HG02840 (cell line): ENCODE measurements at regions not wholly inside any gene's neighbourhood (a gene's known extent, or its start where the extent isn't known, plus 50 kb on each side); places are given as distances from the start of the nearest gene placed in this dataset.
"Not testable (repeated sequence)": the region's sequence is repeated elsewhere in the genome, so short reads cannot be mapped to it uniquely, and the experiment has no call there.

ENCODE experiments used
- ATAC-seq: cut with Tn5 transposase; IDR thresholded peaks from one replicate; pipeline ENCODE4 v1.9.1; 2021; ENCODE audit warnings: mild to moderate bottlenecking, moderate library complexity, moderate number of reproducible peaks; ENCODE audit not compliant: unreplicated experiment, low FRiP score

GRCh38 chr6:101108286-101108685 lies 227.2 kb upstream of the ASCC3 start:
- ATAC-seq, result no peak

DNA sequence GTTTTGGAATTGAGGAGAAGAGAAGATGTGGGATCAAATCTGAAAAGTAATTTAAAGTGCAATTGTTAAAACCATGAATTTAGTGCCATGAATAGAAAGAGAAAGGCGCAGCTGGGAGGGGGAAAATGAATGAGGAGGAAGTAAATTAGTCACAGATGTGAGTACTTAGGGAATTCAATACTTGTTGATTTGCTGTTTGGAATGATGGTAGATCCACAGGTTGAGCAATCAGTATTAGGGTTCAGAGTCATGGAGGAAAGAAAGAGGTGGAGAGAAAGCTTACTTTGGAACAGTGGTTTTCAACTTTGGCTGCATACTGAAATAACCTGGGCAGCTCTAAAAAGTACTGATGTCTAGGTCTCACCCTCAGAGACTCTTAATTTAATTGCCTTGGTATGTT lies 229.7 kb upstream of the ASCC3 start:
- ATAC-seq, result no peak

DNA sequence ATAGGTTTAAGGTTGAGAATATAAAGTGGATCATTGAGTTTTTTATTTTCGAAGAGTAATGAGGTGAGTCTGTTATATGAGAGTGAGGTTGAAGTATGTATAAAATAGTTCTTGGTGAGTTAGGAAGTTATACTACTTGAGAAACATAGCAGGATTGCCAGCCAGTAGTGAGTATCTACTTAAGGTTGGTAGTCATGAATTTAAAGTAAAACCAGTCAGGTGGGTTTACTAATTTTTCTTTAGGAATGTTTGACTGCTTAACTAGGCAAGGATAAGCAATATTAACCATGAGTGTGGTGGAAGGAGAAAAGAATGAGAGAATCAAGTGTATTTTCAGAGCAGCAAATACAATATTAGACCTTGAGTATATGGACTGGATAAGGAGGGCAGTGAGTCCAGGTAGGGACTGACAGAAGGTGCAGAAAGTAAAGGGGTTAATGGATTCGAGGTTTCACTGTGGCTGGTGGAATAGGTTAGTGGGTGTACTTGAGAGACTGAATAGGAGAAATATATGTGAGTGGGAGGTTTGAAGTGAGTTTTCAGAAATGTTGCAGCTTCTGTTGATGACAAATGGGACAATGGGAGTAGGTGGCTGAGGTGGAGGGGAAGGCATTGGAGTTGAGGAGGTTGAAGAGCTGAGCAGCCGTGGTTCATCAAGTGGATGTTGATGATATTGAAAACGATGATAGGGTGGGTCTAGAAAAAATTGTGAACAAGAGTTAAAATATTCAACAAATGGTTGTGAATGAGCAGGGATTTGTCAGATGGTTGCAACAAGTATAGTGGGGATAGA lies 232.5 kb upstream of the ASCC3 start:
- ATAC-seq, result no peak

- no peak for ATAC-seq
Observed at GRCh38 chr6:101114703-101115102, 233.6 kb upstream of the ASCC3 start.

- no peak for ATAC-seq
Observed at GRCh38 chr6:101116337-101116736, 235.2 kb upstream of the ASCC3 start.

GRCh38 chr6:101117393-101118135 lies 236.4 kb upstream of the ASCC3 start:
- no peak for ATAC-seq

DNA sequence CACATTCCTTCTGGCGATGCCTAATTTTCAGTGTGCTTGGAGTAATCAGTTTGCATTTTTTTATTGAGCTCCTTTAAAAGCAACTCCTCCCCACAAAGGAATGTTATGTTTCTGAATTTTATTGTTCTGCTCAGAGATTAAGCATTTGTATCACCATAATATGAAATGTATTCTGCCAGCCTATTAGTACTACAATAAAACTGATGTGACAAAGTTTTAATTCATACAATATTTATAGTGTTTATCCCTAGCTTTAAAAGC lies 236.9 kb upstream of the ASCC3 start:
- ATAC-seq, result no peak

DNA sequence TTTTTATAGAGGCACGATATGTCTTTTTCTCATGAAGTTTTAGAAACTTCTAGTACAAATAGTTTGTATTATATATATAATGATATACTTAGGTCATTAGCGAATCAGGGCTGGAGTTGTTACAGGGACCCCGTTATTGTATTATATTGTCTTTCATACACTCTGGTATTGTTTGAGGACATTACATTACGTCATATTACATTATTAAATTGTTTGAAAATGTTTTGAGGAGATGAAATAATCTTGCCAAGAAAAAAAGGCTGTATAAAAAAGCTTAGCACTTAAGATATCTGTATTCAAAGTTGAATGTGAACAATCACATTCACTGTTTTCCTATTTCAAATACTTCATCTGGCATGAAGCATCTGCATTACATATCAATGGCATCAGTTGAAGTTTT lies 239.6 kb upstream of the ASCC3 start:
- no peak for ATAC-seq

DNA sequence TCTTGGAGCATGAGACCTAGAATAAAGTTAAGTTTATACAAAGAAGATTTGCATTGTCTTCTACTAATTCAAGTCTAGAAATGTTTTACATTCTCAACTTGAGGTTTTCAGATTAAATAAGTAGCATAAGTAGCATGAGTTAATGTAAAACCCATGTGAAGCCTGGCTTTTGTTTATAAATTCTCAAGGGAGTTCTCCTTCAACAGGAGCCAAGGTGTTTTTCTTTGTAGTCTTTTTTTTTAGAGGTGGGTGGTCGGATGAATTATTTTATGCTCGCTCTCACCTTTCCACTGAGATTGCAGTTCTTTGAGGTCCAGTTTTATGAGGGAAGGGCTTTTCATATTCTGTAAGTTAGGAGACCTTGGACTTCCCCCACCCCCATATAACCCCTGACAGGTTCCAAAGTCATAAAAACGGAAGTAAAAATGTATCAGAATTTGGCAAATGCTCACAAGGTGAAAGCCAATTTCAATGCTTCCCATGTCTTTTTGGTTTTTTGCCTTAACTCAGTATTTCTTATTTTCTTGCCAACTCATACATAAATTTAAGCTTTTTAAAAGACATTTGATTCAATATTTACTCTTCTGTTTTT lies 244.3 kb upstream of the ASCC3 start:
- ATAC-seq, result no peak

GRCh38 chr6:101126501-101126900 lies 245.4 kb upstream of the ASCC3 start:
- no peak for ATAC-seq

DNA sequence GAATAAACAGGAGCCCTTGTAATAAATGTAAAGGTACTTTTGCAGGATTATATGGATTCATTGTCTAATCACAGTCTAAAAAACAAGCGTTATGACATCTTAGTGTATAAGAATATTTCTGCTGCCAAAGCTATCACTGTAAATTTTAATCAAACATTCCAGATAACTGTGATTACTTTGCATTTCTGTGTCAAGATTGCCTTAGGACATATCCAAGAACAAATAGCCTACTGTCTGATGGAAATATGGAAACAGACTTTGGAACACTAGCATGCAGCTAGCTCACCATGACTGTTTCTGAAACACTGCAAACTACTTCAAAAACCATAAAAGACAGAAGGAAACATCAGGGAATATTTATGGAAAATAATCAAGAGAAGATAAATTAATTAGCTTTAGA lies 248.7 kb upstream of the ASCC3 start:
- ATAC-seq, result no peak

GRCh38 chr6:101146389-101146788 lies 247.1 kb upstream of the GRIK2 start:
- no peak for ATAC-seq

DNA sequence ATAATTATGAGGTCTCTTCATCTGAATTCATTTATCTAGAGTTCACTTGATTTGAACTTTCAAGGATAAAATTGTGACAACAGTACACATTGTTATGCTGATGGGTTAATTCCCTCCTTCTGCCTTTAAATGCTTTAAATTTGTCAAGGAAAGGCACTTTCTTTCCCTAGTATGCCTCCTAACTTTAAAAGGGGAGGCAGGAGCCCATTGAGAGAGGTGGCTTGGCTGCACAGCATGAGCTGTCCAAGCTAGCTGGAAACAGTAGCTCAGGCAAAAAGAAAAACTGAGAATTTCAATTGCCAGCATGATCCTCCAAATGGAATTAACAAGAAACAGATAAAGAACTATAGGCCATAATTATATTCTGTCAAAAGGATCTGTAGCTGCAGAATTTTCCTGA lies 243.3 kb upstream of the GRIK2 start:
- no peak for ATAC-seq

GRCh38 chr6:101157638-101158037 lies 235.9 kb upstream of the GRIK2 start:
- not testable (repeated sequence) for ATAC-seq

DNA sequence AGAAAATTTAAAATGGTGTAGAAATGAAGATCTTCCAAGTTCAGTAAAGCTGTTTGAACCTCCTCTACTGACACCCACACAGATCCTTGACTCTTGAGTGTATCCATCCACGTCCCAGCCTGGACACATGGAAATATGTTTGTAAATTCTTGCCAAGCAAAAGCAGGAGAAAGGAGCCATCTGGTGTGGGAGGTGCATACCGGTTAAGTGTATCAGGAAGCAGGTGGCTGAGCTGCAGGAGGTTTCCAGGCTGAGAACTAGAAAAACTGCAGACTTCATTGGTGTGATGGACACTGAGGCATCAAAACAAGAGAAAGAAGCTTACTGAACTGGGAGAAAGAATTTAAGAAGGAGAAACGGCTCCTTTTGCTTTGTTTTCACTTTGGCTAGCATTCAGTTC lies 229.9 kb upstream of the GRIK2 start:
- no peak for ATAC-seq

DNA sequence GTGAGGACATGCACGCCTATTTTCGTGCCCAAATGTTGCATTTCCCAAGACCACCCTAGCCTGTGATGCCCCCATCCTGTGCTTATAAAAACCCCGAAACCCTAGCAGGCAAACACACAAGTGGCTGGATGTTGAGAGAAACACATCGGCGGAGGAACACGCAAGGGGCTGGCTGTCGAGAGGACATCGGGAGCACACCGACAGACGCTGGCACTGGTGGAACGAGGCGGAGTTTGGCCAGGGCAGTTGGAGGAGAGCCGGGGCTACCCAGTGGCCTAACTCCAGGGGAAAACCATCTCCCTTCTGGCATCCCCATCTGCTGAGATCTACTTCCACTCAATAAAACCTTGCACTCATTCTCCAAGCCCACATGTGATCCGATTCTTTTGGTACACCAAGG lies 225.9 kb upstream of the GRIK2 start:
- ATAC-seq, result no peak

- not testable (repeated sequence) for ATAC-seq
Observed at GRCh38 chr6:101171049-101171448, 222.5 kb upstream of the GRIK2 start.

- no peak for ATAC-seq
Observed at GRCh38 chr6:101178748-101179147, 214.8 kb upstream of the GRIK2 start.

DNA sequence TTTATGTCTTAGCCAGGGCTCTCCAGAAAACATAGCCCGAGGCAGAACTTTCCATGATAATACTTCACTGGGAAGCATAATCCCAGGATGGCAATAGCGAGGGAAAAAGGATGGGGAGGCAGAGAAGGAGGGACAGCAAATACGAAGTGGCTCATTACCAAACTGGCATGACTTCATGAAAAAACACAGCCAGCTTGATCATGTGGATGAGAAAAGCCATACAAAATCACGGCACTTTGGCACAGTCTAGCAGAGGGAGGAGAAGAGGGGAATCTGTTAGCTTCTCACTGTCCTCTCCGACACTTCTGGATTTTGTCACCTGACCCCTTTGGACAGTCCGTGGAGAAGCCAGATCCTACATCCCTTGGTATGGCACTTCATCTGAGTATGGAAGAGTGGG lies 212.5 kb upstream of the GRIK2 start:
- ATAC-seq, result no peak

GRCh38 chr6:101188285-101188798 lies 205.2 kb upstream of the GRIK2 start:
- ATAC-seq, result not testable (repeated sequence)

DNA sequence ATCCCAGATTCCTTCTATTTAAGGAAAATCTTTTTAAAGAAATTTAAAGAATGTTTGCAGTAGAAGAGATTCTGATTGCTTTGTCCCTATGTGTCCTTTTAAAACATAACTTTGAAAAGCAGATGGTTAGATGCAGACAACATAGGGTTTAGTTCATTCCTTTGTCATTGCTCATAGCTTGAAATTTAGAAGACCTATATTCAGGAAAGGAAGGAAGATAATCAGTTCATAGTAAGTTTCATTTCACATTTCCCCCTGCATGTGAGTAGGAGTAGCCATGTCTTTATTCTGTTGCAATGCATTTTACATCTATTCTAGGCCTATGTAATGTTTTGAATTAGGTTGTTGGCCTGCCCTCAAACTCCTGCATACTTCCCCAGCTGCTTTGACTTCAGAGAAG lies 197.9 kb upstream of the GRIK2 start:
- ATAC-seq, result no peak

DNA sequence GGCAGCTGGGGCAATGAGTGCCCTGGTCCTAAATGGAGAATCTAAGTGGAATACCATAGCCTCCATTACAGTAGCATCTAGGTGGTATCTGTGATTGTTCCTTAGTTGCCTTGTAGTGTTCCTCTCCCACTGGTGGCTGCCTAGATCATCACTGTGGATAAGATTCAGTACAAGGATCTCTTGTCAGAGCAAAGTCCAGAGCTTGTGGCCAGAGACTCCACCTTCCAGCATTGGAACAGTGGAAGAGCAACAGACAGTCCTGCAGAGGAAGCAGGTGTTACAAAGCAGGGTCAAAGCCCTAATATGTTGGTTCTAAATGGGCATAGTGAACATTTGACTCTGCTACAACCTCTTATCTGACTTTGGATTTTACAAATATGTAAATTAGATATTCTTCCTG lies 194.1 kb upstream of the GRIK2 start:
- no peak for ATAC-seq
